ENCODE measurements at regions not wholly inside any gene's neighbourhood (a gene's known extent, or its start where the extent isn't known, plus 50 kb on each side); places are given as distances from the start of the nearest gene placed in this dataset.

GRCh38 chr7:10036693-10037092, 937.0 kb upstream of the PHF14 start:
- intact Hi-C loops (cut with DNase I, micrococcal nuclease): no loop called here
- no peaks in the 10 kb centered on the region for H3K36me3 Mint-ChIP-seq (ENCODE audit: low read depth)
- H3K4me1 Mint-ChIP-seq (ENCODE audit: low read depth): no peaks in the 10 kb centered on the region

GRCh38 chr7:10038351-10038750, 935.3 kb upstream of the PHF14 start:
- no peak for DNase-seq
- Histone ChIP-seq H3K36me3 (ENCODE audit: insufficient read depth, low read length) (no peaks in the 10 kb centered on the region), H3K9me3 (ENCODE audit: control insufficient read depth in 1 of 2, insufficient read depth in 1 of 2, low read length in 2 of 2) (no peaks in the 10 kb centered on the region), H3K27me3 (ENCODE audit: control insufficient read depth in 1 of 2, insufficient read depth in 2 of 2, low read length in 2 of 2) (no peaks in the 10 kb centered on the region), H3K4me1 (ENCODE audit: insufficient read depth, low read length) (no peaks in the 10 kb centered on the region), H3K27ac (ENCODE audit: low read depth in 1 of 2, low read length in 2 of 2) (no peak overlapping the region), H3K4me3 (ENCODE audit: low read length) (no peak overlapping the region)
- Mint-ChIP-seq H3K27me3 (no peaks in the 10 kb centered on the region), H3K9me3 (peaks cover 3% of the 10 kb centered on the region), H3K4me1 (ENCODE audit: low read depth) (no peaks in the 10 kb centered on the region), H3K36me3 (ENCODE audit: low read depth) (no peaks in the 10 kb centered on the region), H3K4me3 (no peak overlapping the region), H3K27ac (no peak overlapping the region)
- ATAC-seq (ENCODE audit: poor library complexity): no peak
- POLR2A ChIA-PET: no interaction called here
- CTCF ChIA-PET: no interaction called here
- TF ChIP-seq CTCF (IDR thresholded peaks at IDR 0.05): no peak
- intact Hi-C loops (cut with DNase I, micrococcal nuclease): no loop called here

More at GRCh38 chr7:10036693-10037092, 937.0 kb upstream of the PHF14 start:
- DNase-seq (no peak), ATAC-seq (ENCODE audit: poor library complexity) (no peak)
- no peak for TF ChIP-seq CTCF (IDR thresholded peaks at IDR 0.05)
- no peaks in the 10 kb centered on the region for H3K4me1 ChIP-seq (ENCODE audit: insufficient read depth, low read length)
- POLR2A ChIA-PET: no interaction called here
- H3K9me3 Mint-ChIP-seq: peaks cover 3% of the 10 kb centered on the region
- no peaks in the 10 kb centered on the region for H3K27me3 ChIP-seq (ENCODE audit: control insufficient read depth in 1 of 2, insufficient read depth in 2 of 2, low read length in 2 of 2)
- H3K4me3 ChIP-seq (ENCODE audit: low read length): no peak overlapping the region
- no peak overlapping the region for H3K4me3 Mint-ChIP-seq
- no peak overlapping the region for H3K27ac Mint-ChIP-seq
- no peaks in the 10 kb centered on the region for H3K27me3 Mint-ChIP-seq
- no peak overlapping the region for H3K27ac ChIP-seq (ENCODE audit: low read depth in 1 of 2, low read length in 2 of 2)
- no peaks in the 10 kb centered on the region for H3K9me3 ChIP-seq (ENCODE audit: control insufficient read depth in 1 of 2, insufficient read depth in 1 of 2, low read length in 2 of 2)
- CTCF ChIA-PET: interaction anchor here (0.6 kb wide), 1 partner anchor 884 kb away, joined by 3 read pairs; no protein-coding TSS in a partner anchor
- no peaks in the 10 kb centered on the region for H3K36me3 ChIP-seq (ENCODE audit: insufficient read depth, low read length)

GRCh38 chr7:10040674-10041073, 933.0 kb upstream of the PHF14 start:
- no peak for TF ChIP-seq CTCF (IDR thresholded peaks at IDR 0.05)
- Histone ChIP-seq H3K4me3 (ENCODE audit: low read length) (no peak overlapping the region), H3K27me3 (ENCODE audit: control insufficient read depth in 1 of 2, insufficient read depth in 2 of 2, low read length in 2 of 2) (no peaks in the 10 kb centered on the region), H3K36me3 (ENCODE audit: insufficient read depth, low read length) (no peaks in the 10 kb centered on the region), H3K9me3 (ENCODE audit: control insufficient read depth in 1 of 2, insufficient read depth in 1 of 2, low read length in 2 of 2) (no peaks in the 10 kb centered on the region), H3K4me1 (ENCODE audit: insufficient read depth, low read length) (no peaks in the 10 kb centered on the region), H3K27ac (ENCODE audit: low read depth in 1 of 2, low read length in 2 of 2) (no peak overlapping the region)
- no peaks in the 10 kb centered on the region for H3K4me1 Mint-ChIP-seq (ENCODE audit: low read depth)
- no peak for ATAC-seq (ENCODE audit: poor library complexity)
- no peak for DNase-seq
- intact Hi-C loops (cut with DNase I, micrococcal nuclease): no loop called here
- ChIA-PET POLR2A (no interaction called here), CTCF (no interaction called here)
- H3K4me3 Mint-ChIP-seq: no peak overlapping the region
- H3K27me3 Mint-ChIP-seq: no peaks in the 10 kb centered on the region
- H3K9me3 Mint-ChIP-seq: no peaks in the 10 kb centered on the region
- H3K27ac Mint-ChIP-seq: no peak overlapping the region
- H3K36me3 Mint-ChIP-seq (ENCODE audit: low read depth): no peaks in the 10 kb centered on the region
